OCI-M1 (cell line): ENCODE measurements at regions not wholly inside any gene's neighbourhood (a gene's known extent, or its start where the extent isn't known, plus 50 kb on each side); places are given as distances from the start of the nearest gene placed in this dataset.

Source experiments
- DNase-seq: peaks from one replicate; lab custom pipeline; 2025; lab: John Stamatoyannopoulos, UW

- DNase-seq: no peak
These were observed 507.2 kb upstream of the IGFBP3 start for GRCh38 chr7:46428295-46428694.

DNA sequence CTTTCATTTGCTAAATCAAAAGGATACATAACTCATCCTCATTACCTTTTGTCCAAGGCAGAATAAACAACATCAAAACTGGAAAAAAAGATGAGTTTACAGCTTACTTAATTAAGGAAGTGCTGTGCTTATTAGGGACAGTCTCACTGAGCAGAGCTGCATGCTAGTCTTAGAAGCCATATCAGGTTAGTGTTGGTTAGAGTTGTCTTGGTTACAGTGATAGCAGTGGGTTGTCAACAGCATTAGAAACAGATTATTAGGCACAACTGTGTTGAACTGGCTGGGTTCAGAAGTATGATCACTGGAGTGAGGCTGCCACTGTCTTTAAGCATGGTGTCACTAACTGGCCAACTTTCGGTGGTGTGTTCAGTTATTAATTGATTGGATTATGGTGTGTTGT lies 503.9 kb upstream of the IGFBP3 start:
- peak; percentile 1 for DNase-seq

DNA sequence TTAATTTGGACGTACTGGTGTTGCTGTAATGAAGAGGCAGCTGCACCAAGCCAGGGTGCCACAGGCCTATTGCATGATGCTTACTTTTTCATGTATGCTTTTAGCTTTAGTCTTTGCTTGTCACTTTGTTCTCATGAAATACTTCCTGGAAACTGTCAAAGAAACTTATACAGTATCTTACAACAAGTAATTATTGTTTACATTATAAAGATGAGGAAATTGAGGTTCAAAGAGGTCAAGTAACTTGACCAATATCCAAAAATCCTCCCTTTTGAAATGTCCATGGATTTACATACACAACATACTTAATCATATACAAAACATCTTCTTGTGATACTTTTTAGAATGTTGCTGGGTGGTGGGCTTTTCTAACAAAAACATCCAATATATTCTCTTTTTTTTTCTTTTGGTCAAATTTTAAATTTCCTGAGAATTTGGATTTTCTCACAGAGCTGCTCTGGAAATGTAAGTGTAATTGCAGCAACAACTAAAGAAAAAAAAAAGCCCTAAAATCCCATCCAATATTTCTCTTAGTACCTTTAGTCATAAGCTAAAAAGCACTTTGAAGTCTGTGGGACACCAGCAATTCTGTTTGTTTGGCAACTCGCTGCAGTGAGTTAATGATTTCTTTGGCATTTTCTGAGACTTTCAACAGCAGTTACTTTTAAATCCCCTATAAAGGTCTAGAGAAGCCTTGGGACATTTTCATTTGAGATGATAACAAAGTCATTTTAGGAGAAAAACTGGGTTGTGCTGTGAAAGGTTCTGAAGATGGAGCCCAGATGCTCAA lies 500.6 kb upstream of the IGFBP3 start:
- DNase-seq: no peak

- peak; percentile 15 for DNase-seq
These were observed 493.9 kb upstream of the IGFBP3 start for GRCh38 chr7:46414946-46415345.

DNA sequence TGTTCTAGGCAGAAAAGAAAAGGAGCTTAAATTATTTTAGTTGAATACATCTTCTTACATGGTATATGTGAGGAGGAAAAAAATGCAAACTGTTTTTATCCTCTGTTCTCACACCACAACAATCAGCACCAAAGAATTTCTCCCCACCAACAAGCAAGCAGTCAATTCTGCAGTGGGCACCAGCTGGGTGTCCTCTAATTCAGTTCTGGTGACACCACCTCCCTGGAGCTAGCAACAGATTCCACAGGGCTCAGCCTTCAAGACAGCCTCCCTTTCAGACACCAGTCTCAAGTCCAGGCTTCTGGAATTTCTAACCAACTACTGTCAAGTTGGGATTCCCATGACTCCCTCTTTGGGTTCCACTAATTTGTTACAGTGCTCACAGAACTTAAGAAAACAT lies 490.2 kb upstream of the IGFBP3 start:
- no peak for DNase-seq

GRCh38 chr7:46407125-46407524 lies 486.1 kb upstream of the IGFBP3 start:
- DNase-seq: no peak

DNA sequence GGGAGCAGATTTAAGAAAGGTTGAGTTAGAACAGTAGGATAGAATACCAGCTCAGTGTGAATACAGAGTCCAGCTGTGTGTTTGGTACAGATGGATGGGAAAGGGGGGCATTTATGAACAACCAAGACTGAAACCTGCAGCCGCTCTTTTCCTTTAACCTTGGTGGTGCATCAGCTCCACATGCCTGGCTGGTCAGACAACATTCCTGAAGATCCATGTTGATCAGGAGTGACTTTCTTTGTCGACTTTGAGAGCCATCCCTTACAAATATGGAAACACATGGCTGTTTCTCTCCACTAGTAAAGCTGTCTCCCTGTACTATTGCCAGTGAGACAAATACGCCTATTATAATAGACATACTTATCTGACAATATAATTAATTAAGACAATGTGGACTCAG lies 476.5 kb upstream of the IGFBP3 start:
- no peak for DNase-seq

DNA sequence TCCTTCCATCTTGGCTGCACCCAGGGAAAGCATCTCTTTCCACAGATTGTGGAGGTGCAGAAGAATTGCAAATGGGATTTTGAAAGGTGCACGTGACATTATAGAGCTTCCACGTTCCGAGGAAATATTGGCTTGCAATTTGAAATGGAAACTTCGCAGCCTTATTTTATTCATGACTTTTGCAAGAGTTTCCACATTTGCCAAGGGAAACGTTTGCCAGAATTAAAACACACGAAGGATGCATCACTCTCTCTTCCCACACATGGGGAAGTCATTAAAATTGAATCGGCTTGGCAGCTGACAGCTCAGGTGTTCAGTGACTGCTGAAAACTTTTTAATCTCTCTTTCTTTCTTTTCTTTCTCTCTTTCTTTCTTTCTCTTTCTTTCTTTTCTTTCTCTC lies 475.4 kb upstream of the IGFBP3 start:
- DNase-seq: no peak

- DNase-seq: peak; percentile 4
These were observed 472.1 kb upstream of the IGFBP3 start for GRCh38 chr7:46393142-46393541.

GRCh38 chr7:46391231-46392201 lies 470.4 kb upstream of the IGFBP3 start:
- DNase-seq: no peak

GRCh38 chr7:46390042-46390441 lies 469.0 kb upstream of the IGFBP3 start:
- DNase-seq: no peak

- DNase-seq: no peak
These were observed 468.1 kb upstream of the IGFBP3 start for GRCh38 chr7:46389146-46389545.

GRCh38 chr7:46387646-46388045 lies 466.6 kb upstream of the IGFBP3 start:
- no peak for DNase-seq

GRCh38 chr7:46386428-46387399 lies 465.6 kb upstream of the IGFBP3 start:
- DNase-seq: no peak

DNA sequence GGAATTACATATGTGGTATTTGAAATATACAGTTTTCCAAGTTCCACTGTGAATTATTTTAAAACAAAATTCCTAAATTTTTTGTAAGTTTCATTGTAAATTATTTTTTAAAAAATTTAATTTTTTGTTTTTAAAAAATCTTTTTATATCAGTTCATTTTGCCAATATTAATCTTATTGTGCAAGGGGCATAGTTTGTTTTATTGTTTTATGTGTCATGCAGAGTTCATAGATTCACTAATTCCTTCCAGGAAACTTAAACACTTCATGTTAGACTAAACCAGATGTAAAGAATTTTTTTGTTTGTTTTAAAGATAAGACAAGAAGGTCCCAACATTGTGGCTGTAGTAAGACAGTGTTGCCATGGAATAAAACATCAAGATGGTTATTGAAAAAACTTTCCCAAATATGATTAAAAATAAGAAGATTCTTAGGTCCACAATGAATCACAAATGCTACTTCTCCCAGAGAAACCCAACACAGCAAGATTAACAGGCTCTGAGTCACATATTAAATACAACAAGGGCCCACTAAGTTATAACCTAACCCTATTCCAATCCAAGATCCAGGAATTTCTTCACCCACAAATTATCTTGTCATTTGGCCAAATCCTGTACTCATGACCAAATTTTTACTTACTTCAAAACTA lies 464.7 kb upstream of the IGFBP3 start:
- no peak for DNase-seq

DNA sequence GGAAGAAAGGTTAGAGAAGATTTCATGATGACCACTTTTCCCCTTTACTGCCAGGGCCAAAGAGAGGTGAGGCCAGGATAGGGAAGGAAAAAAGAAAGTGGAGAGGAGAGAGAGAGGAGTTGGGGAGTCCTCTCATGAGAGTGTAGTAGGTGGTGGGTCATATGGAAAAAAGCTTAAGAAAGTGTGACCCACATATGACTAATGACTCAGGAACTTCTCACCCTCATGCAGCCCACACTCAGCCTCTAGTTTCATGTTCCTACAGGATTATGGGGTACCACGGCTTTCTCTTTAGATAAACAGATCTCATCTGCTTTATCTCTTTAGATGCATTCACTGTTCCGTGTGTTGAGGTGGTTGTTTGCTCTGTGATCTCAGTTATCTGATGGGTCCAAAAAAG lies 462.5 kb upstream of the IGFBP3 start:
- DNase-seq: no peak

DNA sequence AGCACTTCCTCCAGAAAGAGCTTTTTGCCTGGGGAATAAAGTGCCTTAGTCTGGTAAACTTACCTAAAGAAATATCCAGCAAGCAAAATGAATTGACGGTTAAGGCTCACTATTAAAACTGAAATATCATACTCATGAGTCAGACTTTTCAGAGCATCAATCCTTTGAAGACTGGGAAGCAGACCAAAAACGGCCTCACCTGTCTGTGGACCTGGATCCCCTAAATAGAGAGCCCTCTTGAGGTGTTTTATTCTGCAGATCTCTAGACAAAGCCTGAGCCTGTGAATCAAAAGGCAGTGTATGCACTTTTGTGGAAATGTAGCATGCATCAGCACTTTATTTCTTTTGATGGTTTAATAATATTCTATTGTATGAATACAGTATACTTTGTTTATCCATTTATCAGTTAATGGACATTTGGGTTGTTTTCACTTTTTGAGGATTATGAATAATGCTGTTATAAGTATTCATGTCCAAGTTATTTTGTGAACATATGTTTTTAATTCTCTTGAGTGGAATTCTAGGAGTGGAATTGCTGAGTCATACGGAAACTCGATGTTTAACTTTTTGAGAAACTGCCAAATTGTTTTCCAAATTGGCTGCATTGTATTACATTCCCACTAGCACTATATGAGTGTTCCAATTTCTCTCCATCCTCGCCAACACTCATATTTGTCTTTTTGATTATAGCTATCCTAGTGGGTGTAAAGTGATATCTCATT lies 449.0 kb upstream of the IGFBP3 start:
- peak; percentile 0 for DNase-seq

DNA sequence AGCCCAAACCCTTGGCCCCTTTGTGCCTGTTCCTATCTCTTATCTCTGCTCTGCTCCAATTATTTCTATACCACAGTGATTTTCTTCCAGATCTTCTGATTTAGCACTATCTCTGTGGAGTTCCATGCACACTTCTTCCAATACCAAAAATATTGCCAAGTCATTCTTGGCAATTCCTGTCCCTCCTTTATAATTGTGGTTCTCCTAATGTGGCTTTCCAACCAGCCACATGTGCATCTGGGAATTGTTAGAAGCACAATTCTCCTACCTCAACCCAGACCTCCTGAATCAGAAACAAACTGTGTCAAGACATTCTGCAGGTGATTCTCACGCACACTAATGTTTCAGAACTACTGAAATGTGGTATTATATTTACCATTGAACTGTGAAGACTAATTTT lies 447.8 kb upstream of the IGFBP3 start:
- DNase-seq: no peak

- no peak for DNase-seq
These were observed 445.5 kb upstream of the IGFBP3 start for GRCh38 chr7:46366526-46366925.

- DNase-seq: no peak
These were observed 442.6 kb upstream of the IGFBP3 start for GRCh38 chr7:46363688-46364087.

- no peak for DNase-seq
These were observed 439.7 kb upstream of the IGFBP3 start for GRCh38 chr7:46360811-46361210.
